A549 (cell line): ENCODE measurements at regions not wholly inside any gene's neighbourhood (a gene's known extent, or its start where the extent isn't known, plus 50 kb on each side); places are given as distances from the start of the nearest gene placed in this dataset.

Experiments used
- BCL3 ChIP-seq: fragments of >200 bp; sonication (Bioruptor Twin); formaldehyde crosslinking; IDR thresholded peaks from 3 replicates; pipeline ENCODE4 v1.6.1; 2016
- BHLHE40 ChIP-seq: IDR thresholded peaks from 2 replicates; pipeline ENCODE4 v1.6.1; 2012; ENCODE audit warnings: low read depth, low read length, inconsistent platforms
- CHD4 ChIP-seq: fragments of 200-600 bp; sonication (generic); IDR thresholded peaks from 2 replicates; pipeline ENCODE4 v1.6.1; 2016; ENCODE audit warnings: antibody characterized with exemption, mild to moderate bottlenecking, borderline replicate concordance
- CTCF ChIP-seq: fragments of >200 bp; sonication (Bioruptor Twin); formaldehyde crosslinking; IDR thresholded peaks from 3 replicates; pipeline ENCODE4 v1.5.1; 2016
- EP300 ChIP-seq, 2 experiments: fragments of >200 bp; sonication (Bioruptor Twin); formaldehyde crosslinking; IDR thresholded peaks; 2 replicates in 1 of 2; 3 replicates in 1 of 2; pipeline ENCODE4 v1.6.1; 2016 to 2017
- HDAC2 ChIP-seq: fragments of 200-600 bp; sonication (generic); IDR thresholded peaks from 2 replicates; pipeline ENCODE4 v1.6.1; 2016
- KDM5A ChIP-seq: fragments of 200-600 bp; sonication (generic); IDR thresholded peaks from 2 replicates; pipeline ENCODE4 v1.6.1; 2016; ENCODE audit warnings: antibody characterized with exemption, mild to moderate bottlenecking
- MAFK ChIP-seq: fragments of 450-650 bp; IDR thresholded peaks from 2 replicates; pipeline ENCODE4 v1.6.1; 2014; ENCODE audit not compliant: partially characterized antibody
- MAZ ChIP-seq: fragments of 150-350 bp; IDR thresholded peaks from 2 replicates; pipeline ENCODE4 v1.6.1; 2014; ENCODE audit warnings: antibody characterized with exemption, low read depth, low read length, borderline replicate concordance
- PHF8 ChIP-seq: fragments of 200-600 bp; sonication (generic); IDR thresholded peaks from 2 replicates; pipeline ENCODE4 v1.6.1; 2016; ENCODE audit warnings: low read depth, mild to moderate bottlenecking, antibody characterized with exemption, moderate library complexity, borderline replicate concordance
- POLR2A ChIP-seq: IDR thresholded peaks from 2 replicates; pipeline ENCODE4 v1.6.1; 2012; ENCODE audit warnings: mild to moderate bottlenecking, low read length
- REST ChIP-seq: fragments of 200-600 bp; sonication (generic); IDR thresholded peaks from 2 replicates; pipeline ENCODE4 v1.6.1; 2016; ENCODE audit warnings: antibody characterized with exemption, mild to moderate bottlenecking, moderate library complexity
- USF2 ChIP-seq: fragments of 450-650 bp; IDR thresholded peaks from 2 replicates; pipeline ENCODE4 v1.6.1; 2014; ENCODE audit warnings: antibody characterized with exemption

- no peak for TF ChIP-seq BHLHE40
- no peak for TF ChIP-seq POLR2A
- no peak for TF ChIP-seq BCL3
- no peak for TF ChIP-seq CTCF
- no peak for TF ChIP-seq KDM5A
- no peak for TF ChIP-seq EP300 (IDR thresholded peaks at IDR 0.05)
- TF ChIP-seq PHF8 = no peak
- TF ChIP-seq REST = no peak
- TF ChIP-seq USF2 = no peak
- TF ChIP-seq MAFK = no peak
- no peak for TF ChIP-seq MAZ
- TF ChIP-seq HDAC2 = no peak
- TF ChIP-seq CHD4 = no peak
Observed at GRCh38 chr7:73952266-73952665, 75.7 kb upstream of the ELN start.
